H1 (cell line): ENCODE measurements at regions not wholly inside any gene's neighbourhood (a gene's known extent, or its start where the extent isn't known, plus 50 kb on each side); places are given as distances from the start of the nearest gene placed in this dataset.

Experiments used
- CTCF ChIA-PET: fragments of 300-600 bp; sonication (Branson Sonifier 250); formaldehyde crosslinking; loops from one replicate; lab custom pipeline; 2021; ENCODE audit not compliant: partially characterized antibody; lab: Charles Lee
- POLR2A ChIA-PET: fragments of 300-600 bp; sonication (Branson Sonifier 250); formaldehyde crosslinking; loops from one replicate; lab custom pipeline; 2021; ENCODE audit warnings: inconsistent platforms; ENCODE audit not compliant: partially characterized antibody; lab: Charles Lee
- DNase-seq, 2 experiments: peaks; one replicate each; pipeline versions ENCODE4 v3.0.0 to v3.0.0-alpha.2; 2010 to 2022; ENCODE audit warnings: low spot score in 2 of 2, low read depth in 1 of 2, mixed read lengths in 1 of 2
- FAIRE-seq: peaks from 2 replicates; lab custom pipeline; 2011; peaks lifted over from hg19 to GRCh38; lab: Jason Lieb, UNC
- H2AFZ ChIP-seq: 2 replicates; pipeline ENCODE4 v1.8.1; 2012; ENCODE audit warnings: low read length, inconsistent platforms
- H2AK5ac ChIP-seq: 2 replicates; pipeline ENCODE4 v1.6.1; 2013; ENCODE audit warnings: low read depth, low read length
- H2BK120ac ChIP-seq: replicated peaks from 2 replicates; pipeline ENCODE3; 2013; ENCODE audit warnings: low read depth, low read length, inconsistent platforms
- H2BK12ac ChIP-seq: 2 replicates; pipeline ENCODE4 v1.6.1; 2013; ENCODE audit warnings: low read depth, low read length
- H2BK15ac ChIP-seq: 2 replicates; pipeline ENCODE4 v1.6.1; 2013; ENCODE audit warnings: low read length
- H2BK20ac ChIP-seq: 2 replicates; pipeline ENCODE4 v1.6.1; 2013; ENCODE audit warnings: low read length
- H2BK5ac ChIP-seq: 2 replicates; pipeline ENCODE4 v1.6.1; 2013; ENCODE audit warnings: low read depth, low read length
- H3K14ac ChIP-seq: 2 replicates; pipeline ENCODE4 v1.6.1; 2013; ENCODE audit warnings: inconsistent platforms; ENCODE audit not compliant: insufficient read length
- H3K18ac ChIP-seq: 2 replicates; pipeline ENCODE4 v1.6.1; 2013; ENCODE audit warnings: low read length; ENCODE audit errors: extremely low read depth
- H3K23ac ChIP-seq: 2 replicates; pipeline ENCODE4 v1.6.1; 2013; ENCODE audit warnings: inconsistent platforms; ENCODE audit not compliant: insufficient read length
- H3K23me2 ChIP-seq: 2 replicates; pipeline ENCODE4 v1.6.1; 2013; ENCODE audit warnings: low read depth, low read length
- H3K27ac ChIP-seq: 2 replicates; pipeline ENCODE4 v1.6.1; 2011; ENCODE audit warnings: low read depth, low read length, inconsistent platforms
- H3K27me3 ChIP-seq, 4 experiments: replicated peaks in 1 of 4; 1 replicate in 1 of 4; 2 replicates in 3 of 4; pipeline versions ENCODE4 v1.6.1 to v1.8.1; 2011 to 2013; ENCODE audit warnings: low read length in 3 of 4, mild to moderate bottlenecking in 3 of 4, inconsistent platforms in 2 of 4, mixed read lengths in 2 of 4, moderate library complexity in 1 of 4; ENCODE audit not compliant: control insufficient read depth in 3 of 4, insufficient read depth in 3 of 4; ENCODE audit errors: extremely low read depth in 1 of 4
- H3K36me3 ChIP-seq, 4 experiments: 2 replicates each; pipeline versions ENCODE4 v1.6.1 to v1.8.1; 2011 to 2013; ENCODE audit warnings: mild to moderate bottlenecking in 4 of 4, low read length in 3 of 4, moderate library complexity in 2 of 4, control low read depth in 1 of 4, inconsistent platforms in 1 of 4; ENCODE audit not compliant: insufficient read depth in 4 of 4, control insufficient read depth in 2 of 4
- H3K4ac ChIP-seq: replicated peaks from 2 replicates; pipeline ENCODE3; 2013; ENCODE audit warnings: low read length, low read depth, mixed read lengths, inconsistent platforms; ENCODE audit not compliant: insufficient read length
- H3K4me1 ChIP-seq, 4 experiments: replicated peaks in 1 of 4; 1 replicate in 1 of 4; 2 replicates in 3 of 4; pipeline versions ENCODE4 v1.6.1 to v1.8.1; 2011 to 2013; ENCODE audit warnings: low read length in 3 of 4, inconsistent platforms in 2 of 4, mixed read lengths in 1 of 4; ENCODE audit not compliant: insufficient read depth in 4 of 4, control insufficient read depth in 3 of 4
- H3K4me2 ChIP-seq, 2 experiments: 2 replicates each; pipeline versions ENCODE4 v1.6.1 to v1.8.1; 2011 to 2013; ENCODE audit warnings: low read depth in 2 of 2, low read length in 2 of 2, control low read depth in 1 of 2, inconsistent platforms in 1 of 2, mild to moderate bottlenecking in 1 of 2; ENCODE audit not compliant: insufficient read depth in 1 of 2
- H3K4me3 ChIP-seq, 4 experiments: fragments of 200-600, 300-600 bp in 1 of 4; sonication (generic), shearing (Covaris generic), sonication (Bioruptor Twin) in 1 of 4; 2 replicates each; pipeline versions ENCODE4 v1.5.1 to v1.8.1; 2011 to 2016; ENCODE audit warnings: low read length in 4 of 4, low read depth in 3 of 4, control low read depth in 2 of 4, inconsistent platforms in 2 of 4, mild to moderate bottlenecking in 2 of 4, mixed read lengths in 1 of 4, moderate library complexity in 1 of 4; ENCODE audit not compliant: insufficient read depth in 2 of 4; ENCODE audit errors: extremely low read depth in 1 of 4
- H3K56ac ChIP-seq: replicated peaks from 2 replicates; pipeline ENCODE3; 2013; ENCODE audit warnings: low read depth, mild to moderate bottlenecking, mixed read lengths, low read length, inconsistent platforms; ENCODE audit not compliant: insufficient read length
- H3K79me1 ChIP-seq: 2 replicates; pipeline ENCODE4 v1.6.1; 2013; ENCODE audit warnings: low read depth, low read length, control low read depth
- H3K79me2 ChIP-seq, 2 experiments: 2 replicates each; pipeline versions ENCODE4 v1.6.1 to v1.8.1; 2012 to 2013; ENCODE audit warnings: low read length in 2 of 2, mild to moderate bottlenecking in 2 of 2, inconsistent platforms in 1 of 2; ENCODE audit not compliant: insufficient read depth in 2 of 2, control insufficient read depth in 1 of 2
- H3K9ac ChIP-seq, 4 experiments: replicated peaks in 1 of 4; 1 replicate in 1 of 4; 2 replicates in 3 of 4; pipeline versions ENCODE4 v1.6.1 to v1.8.1; 2011 to 2013; ENCODE audit warnings: low read depth in 3 of 4, low read length in 3 of 4, control low read depth in 2 of 4, mild to moderate bottlenecking in 2 of 4, moderate library complexity in 2 of 4, inconsistent platforms in 1 of 4; ENCODE audit errors: extremely low read depth in 1 of 4
- H3K9me3 ChIP-seq, 2 experiments: 2 replicates each; pipeline versions ENCODE4 v1.6.1 to v1.8.1; 2012 to 2013; ENCODE audit warnings: mild to moderate bottlenecking in 2 of 2, moderate library complexity in 2 of 2, control low read depth in 1 of 2, inconsistent platforms in 1 of 2, low read depth in 1 of 2, low read length in 1 of 2, mixed read lengths in 1 of 2; ENCODE audit not compliant: insufficient read depth in 2 of 2
- H4K20me1 ChIP-seq, 2 experiments: replicated peaks in 1 of 2; 2 replicates each; pipeline versions ENCODE3 to v1.8.1; 2011 to 2013; ENCODE audit warnings: inconsistent platforms in 2 of 2, low read length in 2 of 2, mild to moderate bottlenecking in 1 of 2; ENCODE audit not compliant: insufficient read depth in 2 of 2, control insufficient read depth in 1 of 2
- H4K5ac ChIP-seq: 2 replicates; pipeline ENCODE4 v1.6.1; 2013; ENCODE audit warnings: low read length, low read depth, mixed read lengths, inconsistent platforms; ENCODE audit not compliant: insufficient read length
- H4K8ac ChIP-seq: 2 replicates; pipeline ENCODE4 v1.8.0; 2013; ENCODE audit warnings: mild to moderate bottlenecking, moderate library complexity, low read length, inconsistent platforms; ENCODE audit not compliant: insufficient read depth; ENCODE audit errors: extremely low read depth
- H4K91ac ChIP-seq: replicated peaks from 2 replicates; pipeline ENCODE3; 2013; ENCODE audit warnings: low read length, mixed read lengths, inconsistent platforms; ENCODE audit not compliant: insufficient read length
- PHF8 ChIP-seq: fragments of 200-600 bp; sonication (generic); conservative IDR thresholded peaks from 2 replicates; pipeline ENCODE4 v1.7.1; 2012; ENCODE audit warnings: low read depth, mild to moderate bottlenecking, inconsistent platforms, low read length, moderate library complexity
- RNF2 ChIP-seq: fragments of 200-900, 300-1000 bp; sonication (generic); IDR thresholded peaks from 2 replicates; pipeline ENCODE4 v1.7.1; 2016; ENCODE audit warnings: borderline replicate concordance, low read depth, mild to moderate bottlenecking, antibody characterized with exemption, low read length; ENCODE audit not compliant: poor library complexity, severe bottlenecking; ENCODE audit errors: missing control alignments
- SAP30 ChIP-seq: fragments of 300-600 bp; sonication (generic); IDR thresholded peaks from 2 replicates; pipeline ENCODE4 v1.7.1; 2012; ENCODE audit warnings: low read length, moderate library complexity, mild to moderate bottlenecking, inconsistent platforms; ENCODE audit not compliant: insufficient read depth, insufficient replicate concordance
- SRF ChIP-seq: IDR thresholded peaks from 2 replicates; pipeline ENCODE4 v1.6.1; 2011; ENCODE audit warnings: mild to moderate bottlenecking, low read depth, low read length, moderate library complexity
- WGBS, 2 experiments: shearing (Covaris generic) in 1 of 2; methylation state at CpG; one replicate each; pipeline versions ENCODE4 v1.1.6 to v1.1.7; 2013 to 2015; ENCODE audit warnings: low lambda C conversion rate in 2 of 2, mixed read lengths in 2 of 2, inconsistent platforms in 1 of 2, low coverage in 1 of 2, missing lambda C conversion rate in 1 of 2; ENCODE audit not compliant: insufficient replicate concordance in 2 of 2, insufficient coverage in 1 of 2, insufficient read length in 1 of 2; ENCODE audit errors: extremely low coverage in 1 of 2, missing lambda C conversion rate in 1 of 2; 5-methylcytosine and 5-hydroxymethylcytosine counted together

- CTCF ChIA-PET: interaction anchor here (2.7 kb wide), 1 partner anchor 9 kb away, joined by 11 read pairs; no protein-coding TSS in a partner anchor
- no peak overlapping the region for H4K5ac ChIP-seq
- no peak overlapping the region for H2AK5ac ChIP-seq
- H3K9ac ChIP-seq: no peak overlapping the region
- H2BK12ac ChIP-seq: no peak overlapping the region
- no peak overlapping the region for H2BK5ac ChIP-seq
- 84% methylated on average over 10 of the region's 10 CpGs; no CpG with 5 or more reads in 1 of the 2 experiments for whole genome bisulfite sequencing, 2 experiments
- H3K4ac ChIP-seq: no peak overlapping the region
- no peak for FAIRE-seq
- H3K27me3 ChIP-seq: no peaks in the 10 kb centered on the region
- no peak overlapping the region for H3K23ac ChIP-seq
- H3K18ac ChIP-seq: no peak overlapping the region
- H3K9me3 ChIP-seq: peaks cover 7% of the 10 kb centered on the region in 2 experiments
- H3K79me1 ChIP-seq: no peaks in the 10 kb centered on the region; the same call in 1 of the 2 replicates
- no peak overlapping the region for H2AFZ ChIP-seq
- peaks cover 0 to 7% (median 1%) of the 10 kb centered on the region in 4 experiments; a peak in 3 of 8 replicates for H3K36me3 ChIP-seq
- no peak overlapping the region for H4K8ac ChIP-seq
- H2BK15ac ChIP-seq: no peak overlapping the region
- DNase-seq: no peak
- no peak overlapping the region for H4K91ac ChIP-seq
- H2BK20ac ChIP-seq: no peak overlapping the region
- no peak overlapping the region for H3K4me3 ChIP-seq
- H2BK120ac ChIP-seq: no peak overlapping the region
- H3K56ac ChIP-seq: no peak overlapping the region
- H3K4me1 ChIP-seq: 0 out of 7 replicates have a peak, but pooled peaks cover 0 to under 1% (median 0%) of the 10 kb centered on the region in 4 experiments
- no peak overlapping the region for H3K4me2 ChIP-seq
- H3K23me2 ChIP-seq: no peaks in the 10 kb centered on the region
- H3K27ac ChIP-seq: no peak overlapping the region
- H3K14ac ChIP-seq: no peak overlapping the region
- peaks cover 0 to 1% of the 10 kb centered on the region in 2 experiments for H4K20me1 ChIP-seq
- no peaks in the 10 kb centered on the region for H3K79me2 ChIP-seq
- POLR2A ChIA-PET: no interaction called here
- TF ChIP-seq SAP30: no peak
- no peak for TF ChIP-seq RNF2
- no peak for TF ChIP-seq PHF8
- no peak for TF ChIP-seq SRF
Measured at GRCh38 chr19:28601723-28602440, 611.1 kb downstream of the UQCRFS1 start.
